Loucy (cell line): ENCODE measurements at regions not wholly inside any gene's neighbourhood (a gene's known extent, or its start where the extent isn't known, plus 50 kb on each side); places are given as distances from the start of the nearest gene placed in this dataset.
A peak's percentile ranks its signal among the peaks of the same experiment; 100 is the strongest.

Experiments used
- H2AFZ ChIP-seq: fragments of 200-600 bp; sonication (generic); 2 replicates; pipeline ENCODE4 v1.6.0; 2016; ENCODE audit warnings: antibody characterized with exemption, mild to moderate bottlenecking, low read length, moderate library complexity
- H3F3A ChIP-seq: fragments of 200-600 bp; 2 replicates; pipeline ENCODE4 v1.6.0; 2016; ENCODE audit warnings: antibody characterized with exemption, low read depth, mild to moderate bottlenecking
- H3K27me3 ChIP-seq: fragments of 200-600 bp; sonication (generic); 2 replicates; pipeline ENCODE4 v1.6.1; 2014; ENCODE audit warnings: low read length, mild to moderate bottlenecking; ENCODE audit not compliant: insufficient read depth, poor library complexity, severe bottlenecking
- H3K36me3 ChIP-seq: fragments of 200-600 bp; sonication (generic); 2 replicates; pipeline ENCODE4 v1.6.1; 2016; ENCODE audit warnings: low read length; ENCODE audit not compliant: insufficient read depth
- H3K4me1 ChIP-seq: fragments of 200-600 bp; sonication (generic); 2 replicates; pipeline ENCODE4 v1.5.1; 2014; ENCODE audit warnings: low read length, mild to moderate bottlenecking; ENCODE audit not compliant: insufficient read depth, poor library complexity, severe bottlenecking
- H3K4me2 ChIP-seq: fragments of 200-600 bp; sonication (generic); 2 replicates; pipeline ENCODE4 v1.6.0; 2014; ENCODE audit warnings: antibody characterized with exemption, low read length, low read depth, mild to moderate bottlenecking; ENCODE audit not compliant: poor library complexity, severe bottlenecking
- H3K4me3 ChIP-seq: fragments of 200-600 bp; sonication (generic); 2 replicates; pipeline ENCODE4 v1.5.1; 2014; ENCODE audit warnings: low read length, mild to moderate bottlenecking, mixed read lengths; ENCODE audit not compliant: poor library complexity, severe bottlenecking
- H3K79me2 ChIP-seq: fragments of 200-600 bp; sonication (generic); 2 replicates; pipeline ENCODE4 v1.6.1; 2014; ENCODE audit warnings: low read length; ENCODE audit not compliant: insufficient read depth
- H3K9ac ChIP-seq: fragments of 200-600 bp; sonication (generic); 2 replicates; pipeline ENCODE4 v1.6.0; 2014; ENCODE audit warnings: mild to moderate bottlenecking, low read depth, low read length, moderate library complexity; ENCODE audit not compliant: poor library complexity, severe bottlenecking
- H3K9me2 ChIP-seq: fragments of 200-600 bp; sonication (generic); replicated peaks from 2 replicates; pipeline ENCODE4 v1.6.1; 2016; ENCODE audit warnings: low read depth, low read length, mixed read lengths
- H3K9me3 ChIP-seq: fragments of 200-600 bp; sonication (generic); 2 replicates; pipeline ENCODE4 v1.6.1; 2014; ENCODE audit warnings: mild to moderate bottlenecking, antibody characterized with exemption, low read length, low read depth; ENCODE audit not compliant: insufficient read depth
- H4K20me1 ChIP-seq: fragments of 200-600 bp; sonication (generic); 2 replicates; pipeline ENCODE4 v1.6.0; 2014; ENCODE audit warnings: antibody characterized with exemption, low read length, mild to moderate bottlenecking; ENCODE audit not compliant: insufficient read depth, poor library complexity, severe bottlenecking
- EZH2phosphoT487 ChIP-seq: fragments of 200-600 bp; IDR thresholded peaks from 2 replicates; pipeline ENCODE4 v1.6.1; 2018; ENCODE audit warnings: antibody characterized with exemption, mild to moderate bottlenecking, moderate library complexity, borderline replicate concordance
- TF ChIP-seq, protein P1 (sequence below): fragments of 200-600 bp; sonication (generic); conservative IDR thresholded peaks from 2 replicates; pipeline ENCODE4 v1.5.1; 2014; ENCODE audit warnings: mild to moderate bottlenecking, antibody characterized with exemption, low read length

DNA sequence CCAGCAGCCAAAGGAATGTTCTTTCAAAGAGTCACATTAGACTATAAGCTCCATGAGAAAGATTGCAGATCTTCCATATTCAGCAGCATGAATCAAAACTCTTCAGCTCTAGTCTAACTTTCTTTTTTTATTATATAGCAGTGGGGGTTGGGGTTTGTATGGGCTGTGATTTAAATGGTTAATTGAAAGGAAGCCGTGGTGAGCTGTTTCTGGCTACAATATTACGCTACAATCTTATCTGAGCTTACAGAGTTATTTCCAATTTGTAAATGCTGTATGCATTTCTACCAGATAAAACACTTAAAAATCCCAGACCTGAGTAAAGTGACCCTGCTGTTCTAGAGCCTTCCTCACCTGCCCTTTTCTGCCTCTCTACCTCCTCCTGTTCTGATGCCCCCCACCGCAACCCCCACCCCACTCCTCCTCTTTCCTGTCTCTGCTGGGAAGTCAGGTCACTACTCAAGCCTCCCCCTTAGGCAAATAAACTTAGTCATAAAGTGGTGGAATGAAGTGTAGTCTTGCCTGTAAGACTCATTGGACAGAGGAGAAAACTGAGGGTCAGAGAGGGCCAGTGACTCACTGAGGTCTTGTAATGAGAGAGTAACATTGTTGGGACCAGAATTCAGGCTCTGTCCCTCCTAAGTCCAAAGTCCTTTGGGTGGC is 1089.5 kb downstream of the BCL11B start:
- H3F3A ChIP-seq = no peaks in the 10 kb centered on the region; the same call in 1 of the 2 replicates
- H4K20me1 ChIP-seq = no peaks in the 10 kb centered on the region
- H3K9me2 ChIP-seq = no peaks in the 10 kb centered on the region
- TF ChIP-seq, protein P1, sequence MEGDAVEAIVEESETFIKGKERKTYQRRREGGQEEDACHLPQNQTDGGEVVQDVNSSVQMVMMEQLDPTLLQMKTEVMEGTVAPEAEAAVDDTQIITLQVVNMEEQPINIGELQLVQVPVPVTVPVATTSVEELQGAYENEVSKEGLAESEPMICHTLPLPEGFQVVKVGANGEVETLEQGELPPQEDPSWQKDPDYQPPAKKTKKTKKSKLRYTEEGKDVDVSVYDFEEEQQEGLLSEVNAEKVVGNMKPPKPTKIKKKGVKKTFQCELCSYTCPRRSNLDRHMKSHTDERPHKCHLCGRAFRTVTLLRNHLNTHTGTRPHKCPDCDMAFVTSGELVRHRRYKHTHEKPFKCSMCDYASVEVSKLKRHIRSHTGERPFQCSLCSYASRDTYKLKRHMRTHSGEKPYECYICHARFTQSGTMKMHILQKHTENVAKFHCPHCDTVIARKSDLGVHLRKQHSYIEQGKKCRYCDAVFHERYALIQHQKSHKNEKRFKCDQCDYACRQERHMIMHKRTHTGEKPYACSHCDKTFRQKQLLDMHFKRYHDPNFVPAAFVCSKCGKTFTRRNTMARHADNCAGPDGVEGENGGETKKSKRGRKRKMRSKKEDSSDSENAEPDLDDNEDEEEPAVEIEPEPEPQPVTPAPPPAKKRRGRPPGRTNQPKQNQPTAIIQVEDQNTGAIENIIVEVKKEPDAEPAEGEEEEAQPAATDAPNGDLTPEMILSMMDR = no peak
- TF ChIP-seq EZH2phosphoT487 = peak; percentile 41; the same call in 1 of the 2 replicates
- peak overlapping the region; percentile 7 for H3K9ac ChIP-seq
- H3K4me2 ChIP-seq = peak overlapping the region; percentile 67
- no peaks in the 10 kb centered on the region for H3K9me3 ChIP-seq
- no peaks in the 10 kb centered on the region for H3K79me2 ChIP-seq
- H3K27me3 ChIP-seq = no peaks in the 10 kb centered on the region
- H3K36me3 ChIP-seq = no peaks in the 10 kb centered on the region
- H3K4me3 ChIP-seq = peak overlapping the region; percentile 39
- H3K4me1 ChIP-seq = peaks cover 58% of the 10 kb centered on the region
- no peak overlapping the region for H2AFZ ChIP-seq

DNA sequence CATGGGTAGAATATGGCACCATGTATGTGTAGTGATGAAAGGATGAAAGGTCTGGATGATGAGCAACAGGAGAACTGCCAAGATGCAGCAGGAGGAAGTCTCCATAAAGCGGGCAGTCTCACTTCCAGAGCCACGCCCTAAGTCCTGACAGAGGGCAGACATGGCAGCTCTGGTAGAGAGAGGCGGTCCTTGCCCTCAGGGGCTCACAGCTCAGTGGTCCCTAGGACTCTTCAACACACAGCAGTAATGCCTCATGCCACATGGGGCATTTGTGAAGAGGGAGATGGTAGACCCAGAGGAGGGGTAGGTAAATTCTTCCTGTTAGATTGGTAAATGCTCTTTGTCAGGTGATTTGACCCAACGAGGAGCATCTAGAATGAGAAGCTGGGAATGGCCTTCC is 1088.4 kb downstream of the BCL11B start:
- Histone ChIP-seq H3K9me3 (no peaks in the 10 kb centered on the region), H2AFZ (no peak overlapping the region), H3F3A (no peaks in the 10 kb centered on the region; the same call in 1 of the 2 replicates), H3K4me3 (no peak overlapping the region), H3K27me3 (no peaks in the 10 kb centered on the region), H3K4me1 (peaks cover 69% of the 10 kb centered on the region), H3K9me2 (no peaks in the 10 kb centered on the region), H3K79me2 (no peaks in the 10 kb centered on the region), H3K4me2 (peak overlapping the region; percentile 73), H3K36me3 (no peaks in the 10 kb centered on the region), H4K20me1 (no peaks in the 10 kb centered on the region), H3K9ac (no peak overlapping the region)
- TF ChIP-seq, protein P1 = no peak
- no peak for TF ChIP-seq EZH2phosphoT487

DNA sequence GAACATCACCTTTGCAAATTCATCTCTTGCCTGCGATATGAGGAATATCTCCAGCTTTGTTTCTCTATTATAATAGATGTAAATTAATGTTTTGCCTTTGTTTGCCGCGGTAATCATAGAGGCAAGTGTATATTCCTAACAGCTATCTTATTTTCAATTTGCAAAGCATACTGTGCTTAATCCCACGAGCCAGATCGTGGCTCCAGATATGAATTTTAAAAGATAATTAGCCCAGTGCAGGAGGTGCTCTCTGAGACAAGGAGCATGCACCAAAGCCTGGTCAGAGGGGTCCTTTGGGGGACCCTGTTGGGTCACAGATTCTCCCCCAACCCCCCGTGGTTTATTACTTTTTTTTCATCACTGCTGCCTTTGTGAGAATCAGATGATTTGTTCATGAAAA is 1087.5 kb downstream of the BCL11B start:
- H3K36me3 ChIP-seq = no peaks in the 10 kb centered on the region
- H3K4me1 ChIP-seq = peaks cover 78% of the 10 kb centered on the region
- H3K4me2 ChIP-seq = peak overlapping the region; percentile 73
- TF ChIP-seq EZH2phosphoT487 = no peak
- TF ChIP-seq, protein P1 = no peak
- H3K4me3 ChIP-seq = peak overlapping the region; percentile 41
- no peaks in the 10 kb centered on the region for H3K9me3 ChIP-seq
- H4K20me1 ChIP-seq = no peaks in the 10 kb centered on the region
- 0 out of 2 replicates have a peak overlapping the region, but pooled peaks have one; percentile 8 for H2AFZ ChIP-seq
- no peaks in the 10 kb centered on the region for H3K79me2 ChIP-seq
- H3K27me3 ChIP-seq = no peaks in the 10 kb centered on the region
- H3K9ac ChIP-seq = peak overlapping the region; percentile 51
- no peaks in the 10 kb centered on the region for H3K9me2 ChIP-seq
- no peaks in the 10 kb centered on the region; the same call in 1 of the 2 replicates for H3F3A ChIP-seq
